ENCODE measurements at regions not wholly inside any gene's neighbourhood (a gene's known extent, or its start where the extent isn't known, plus 50 kb on each side); places are given as distances from the start of the nearest gene placed in this dataset.

GRCh38 chr12:111218499-111218898, 150.4 kb downstream of the PHETA1 start:
- TF ChIP-seq, protein P1, sequence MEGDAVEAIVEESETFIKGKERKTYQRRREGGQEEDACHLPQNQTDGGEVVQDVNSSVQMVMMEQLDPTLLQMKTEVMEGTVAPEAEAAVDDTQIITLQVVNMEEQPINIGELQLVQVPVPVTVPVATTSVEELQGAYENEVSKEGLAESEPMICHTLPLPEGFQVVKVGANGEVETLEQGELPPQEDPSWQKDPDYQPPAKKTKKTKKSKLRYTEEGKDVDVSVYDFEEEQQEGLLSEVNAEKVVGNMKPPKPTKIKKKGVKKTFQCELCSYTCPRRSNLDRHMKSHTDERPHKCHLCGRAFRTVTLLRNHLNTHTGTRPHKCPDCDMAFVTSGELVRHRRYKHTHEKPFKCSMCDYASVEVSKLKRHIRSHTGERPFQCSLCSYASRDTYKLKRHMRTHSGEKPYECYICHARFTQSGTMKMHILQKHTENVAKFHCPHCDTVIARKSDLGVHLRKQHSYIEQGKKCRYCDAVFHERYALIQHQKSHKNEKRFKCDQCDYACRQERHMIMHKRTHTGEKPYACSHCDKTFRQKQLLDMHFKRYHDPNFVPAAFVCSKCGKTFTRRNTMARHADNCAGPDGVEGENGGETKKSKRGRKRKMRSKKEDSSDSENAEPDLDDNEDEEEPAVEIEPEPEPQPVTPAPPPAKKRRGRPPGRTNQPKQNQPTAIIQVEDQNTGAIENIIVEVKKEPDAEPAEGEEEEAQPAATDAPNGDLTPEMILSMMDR (IDR thresholded peaks at IDR 0.05; ENCODE audit: low read depth, low read length, missing control alignments): no peak
- H3K4me3 ChIP-seq (replicated peaks; ENCODE audit: low read depth, low read length): no peak overlapping the region
- no peak for DNase-seq (ENCODE audit: extremely low read depth, low read depth)

- no peak for DNase-seq (ENCODE audit: extremely low read depth, low read depth)
- no peak overlapping the region for H3K4me3 ChIP-seq (replicated peaks; ENCODE audit: low read depth, low read length)
- TF ChIP-seq, protein P1 (IDR thresholded peaks at IDR 0.05; ENCODE audit: low read depth, low read length, missing control alignments): no peak
These were observed 152.3 kb downstream of the PHETA1 start for GRCh38 chr12:111216387-111217159.

GRCh38 chr12:111215881-111216280, 153.0 kb downstream of the PHETA1 start:
- TF ChIP-seq, protein P1 (IDR thresholded peaks at IDR 0.05; ENCODE audit: low read depth, low read length, missing control alignments): no peak
- H3K4me3 ChIP-seq (replicated peaks; ENCODE audit: low read depth, low read length): no peak overlapping the region
- no peak for DNase-seq (ENCODE audit: extremely low read depth, low read depth)

DNA sequence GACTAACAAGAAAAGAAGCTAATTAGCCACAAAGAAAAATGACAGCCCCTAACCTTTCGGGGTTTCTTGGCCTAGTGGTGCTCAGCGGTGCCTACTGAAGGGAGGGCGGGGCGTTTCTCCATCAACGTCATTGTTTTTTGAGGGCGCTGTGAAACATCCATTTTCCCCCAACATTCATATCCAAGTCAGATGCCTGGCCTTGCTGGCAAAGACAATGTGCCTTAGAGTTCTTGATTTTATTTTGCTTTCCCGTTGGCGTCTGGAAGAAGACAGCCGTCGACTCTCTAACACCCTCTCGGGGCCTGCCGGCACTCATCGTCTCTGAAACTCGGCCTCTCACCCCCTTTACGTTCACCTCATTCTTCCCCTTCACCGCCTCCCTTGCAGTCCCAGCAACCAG, 154.5 kb downstream of the PHETA1 start:
- TF ChIP-seq, protein P1 (IDR thresholded peaks at IDR 0.05; ENCODE audit: low read depth, low read length, missing control alignments): no peak
- no peak overlapping the region for H3K4me3 ChIP-seq (replicated peaks; ENCODE audit: low read depth, low read length)

GRCh38 chr12:111213561-111213960, 155.3 kb downstream of the PHETA1 start:
- TF ChIP-seq, protein P1 (IDR thresholded peaks at IDR 0.05; ENCODE audit: low read depth, low read length, missing control alignments): no peak
- no peak for DNase-seq (ENCODE audit: extremely low read depth, low read depth)
- no peak overlapping the region for H3K4me3 ChIP-seq (replicated peaks; ENCODE audit: low read depth, low read length)

More for the DNA sequence above, 154.5 kb downstream of the PHETA1 start:
- DNase-seq (ENCODE audit: extremely low read depth, low read depth): no peak

- TF ChIP-seq, protein P1 (IDR thresholded peaks at IDR 0.05; ENCODE audit: low read depth, low read length, missing control alignments): no peak
- no peak for DNase-seq (ENCODE audit: extremely low read depth, low read depth)
- H3K4me3 ChIP-seq (replicated peaks; ENCODE audit: low read depth, low read length): no peak overlapping the region
These were observed 156.0 kb downstream of the PHETA1 start for GRCh38 chr12:111212814-111213456.
